H9 (cell line): ENCODE measurements at regions not wholly inside any gene's neighbourhood (a gene's known extent, or its start where the extent isn't known, plus 50 kb on each side); places are given as distances from the start of the nearest gene placed in this dataset.

ENCODE experiments used
- DNase-seq: peaks from one replicate; pipeline ENCODE4 v3.0.0-alpha.2; 2017
- H2AFZ ChIP-seq: one replicate; pipeline ENCODE4 v1.6.1; 2013; ENCODE audit warnings: mild to moderate bottlenecking, low read length, control low read depth, moderate library complexity
- H2AK5ac ChIP-seq: 2 replicates; pipeline ENCODE4 v1.6.1; 2013; ENCODE audit warnings: low read length, control low read depth, mixed read lengths; ENCODE audit not compliant: insufficient read length
- H2BK120ac ChIP-seq: one replicate; pipeline ENCODE4 v1.6.1; 2013; ENCODE audit warnings: low read depth, mild to moderate bottlenecking, low read length, control low read depth, inconsistent platforms; ENCODE audit not compliant: poor library complexity, severe bottlenecking
- H2BK12ac ChIP-seq: 2 replicates; pipeline ENCODE4 v1.6.1; 2013; ENCODE audit warnings: low read length, control low read depth, mixed read lengths, low read depth; ENCODE audit not compliant: insufficient read length
- H2BK15ac ChIP-seq: 2 replicates; pipeline ENCODE4 v1.6.1; 2013; ENCODE audit warnings: low read depth, low read length, control low read depth
- H2BK20ac ChIP-seq: one replicate; pipeline ENCODE4 v1.6.1; 2013; ENCODE audit warnings: low read depth, mild to moderate bottlenecking, low read length, control low read depth, inconsistent platforms; ENCODE audit not compliant: poor library complexity, severe bottlenecking
- H2BK5ac ChIP-seq: 2 replicates; pipeline ENCODE4 v1.6.1; 2013; ENCODE audit warnings: low read length, control low read depth, mixed read lengths; ENCODE audit not compliant: insufficient read length
- H3K14ac ChIP-seq: 2 replicates; pipeline ENCODE4 v1.6.1; 2013; ENCODE audit warnings: low read length, control low read depth; ENCODE audit not compliant: insufficient read depth
- H3K18ac ChIP-seq: 2 replicates; pipeline ENCODE4 v1.6.1; 2013; ENCODE audit warnings: low read depth, mild to moderate bottlenecking, mixed read lengths, low read length, control low read depth; ENCODE audit not compliant: insufficient read length
- H3K23ac ChIP-seq: 2 replicates; pipeline ENCODE4 v1.6.1; 2013; ENCODE audit warnings: low read length, control low read depth, mixed read lengths, low read depth; ENCODE audit not compliant: insufficient read length
- H3K23me2 ChIP-seq: 2 replicates; pipeline ENCODE4 v1.6.1; 2013; ENCODE audit warnings: low read depth, mild to moderate bottlenecking, mixed read lengths, low read length, control low read depth; ENCODE audit not compliant: insufficient read length, poor library complexity, severe bottlenecking
- H3K27ac ChIP-seq: 2 replicates; pipeline ENCODE4 v1.5.1; 2013; ENCODE audit warnings: low read length, control low read depth, mixed read lengths, low read depth; ENCODE audit not compliant: insufficient read length
- H3K27me3 ChIP-seq: 2 replicates; pipeline ENCODE4 v1.6.1; 2013; ENCODE audit warnings: low read length, control low read depth, inconsistent platforms; ENCODE audit not compliant: insufficient read depth
- H3K4ac ChIP-seq: 2 replicates; pipeline ENCODE4 v1.6.1; 2013; ENCODE audit warnings: low read depth, mild to moderate bottlenecking, control low read depth, inconsistent platforms, low read length, moderate library complexity
- H3K4me1 ChIP-seq: 2 replicates; pipeline ENCODE4 v1.6.1; 2013; ENCODE audit warnings: low read length, control low read depth, inconsistent platforms; ENCODE audit not compliant: insufficient read depth
- H3K4me2 ChIP-seq: 2 replicates; pipeline ENCODE4 v1.6.1; 2013; ENCODE audit warnings: low read length, control low read depth, mixed read lengths; ENCODE audit not compliant: insufficient read length, insufficient read depth
- H3K56ac ChIP-seq: 2 replicates; pipeline ENCODE4 v1.6.1; 2013; ENCODE audit warnings: low read depth, mild to moderate bottlenecking, mixed read lengths, low read length, control low read depth; ENCODE audit not compliant: insufficient read length
- H3K79me1 ChIP-seq: 2 replicates; pipeline ENCODE4 v1.6.1; 2013; ENCODE audit warnings: low read depth, mild to moderate bottlenecking, moderate library complexity, low read length, control low read depth, inconsistent platforms; ENCODE audit not compliant: insufficient read depth, poor library complexity, severe bottlenecking
- H3K79me2 ChIP-seq: 2 replicates; pipeline ENCODE4 v1.6.1; 2013; ENCODE audit warnings: low read length, control low read depth, inconsistent platforms; ENCODE audit not compliant: insufficient read depth
- H3K9ac ChIP-seq: 2 replicates; pipeline ENCODE4 v1.6.1; 2013; ENCODE audit warnings: low read length, control low read depth, mixed read lengths; ENCODE audit not compliant: insufficient read length; ENCODE audit errors: extremely low read depth
- H3K9me3 ChIP-seq: one replicate; pipeline ENCODE4 v1.6.1; 2013; ENCODE audit warnings: low read depth, low read length, inconsistent platforms; ENCODE audit not compliant: control insufficient read depth
- H3T11ph ChIP-seq: one replicate; pipeline ENCODE4 v1.6.1; 2013; ENCODE audit warnings: mild to moderate bottlenecking, low read length, control low read depth, inconsistent platforms
- H4K20me1 ChIP-seq: one replicate; pipeline ENCODE4 v1.6.1; 2013; ENCODE audit not compliant: control insufficient read depth, insufficient read length, insufficient read depth
- H4K5ac ChIP-seq: 2 replicates; pipeline ENCODE4 v1.6.1; 2013; ENCODE audit warnings: low read depth, mild to moderate bottlenecking, mixed read lengths, low read length, control low read depth; ENCODE audit not compliant: insufficient read length
- H4K8ac ChIP-seq: replicated peaks from 2 replicates; pipeline ENCODE4 v1.6.1; 2013; ENCODE audit warnings: low read length, control low read depth, mixed read lengths, low read depth; ENCODE audit not compliant: insufficient read length
- H4K91ac ChIP-seq: 2 replicates; pipeline ENCODE4 v1.6.1; 2013; ENCODE audit warnings: low read depth, mild to moderate bottlenecking, moderate library complexity, mixed read lengths, low read length, control low read depth; ENCODE audit not compliant: insufficient read length
- H3K27ac Mint-ChIP-seq, 3 experiments: 2 replicates in 2 of 3; 3 replicates in 1 of 3; pipeline ENCODE4 v1.8.0; 2020 to 2021; ENCODE audit warnings: mixed read lengths in 3 of 3, mild to moderate bottlenecking in 1 of 3, moderate library complexity in 1 of 3
- H3K27me3 Mint-ChIP-seq: 2 replicates; pipeline ENCODE4 v1.8.0; 2021; ENCODE audit warnings: low read depth, mild to moderate bottlenecking, moderate library complexity, mixed read lengths
- H3K36me3 Mint-ChIP-seq, 3 experiments: 2 replicates in 2 of 3; 3 replicates in 1 of 3; pipeline ENCODE4 v1.8.0; 2020 to 2021; ENCODE audit warnings: low read depth in 3 of 3, mixed read lengths in 3 of 3; ENCODE audit not compliant: insufficient read depth in 1 of 3
- H3K4me1 Mint-ChIP-seq, 2 experiments: 2 replicates each; pipeline ENCODE4 v1.8.0; 2020; ENCODE audit warnings: mixed read lengths in 2 of 2
- H3K4me3 Mint-ChIP-seq, 2 experiments: 2 replicates in 1 of 2; 3 replicates in 1 of 2; pipeline ENCODE4 v1.8.0; 2020 to 2021; ENCODE audit warnings: mild to moderate bottlenecking in 2 of 2, mixed read lengths in 2 of 2, moderate library complexity in 1 of 2
- H3K9me3 Mint-ChIP-seq, 2 experiments: 2 replicates in 1 of 2; 3 replicates in 1 of 2; pipeline ENCODE4 v1.8.0; 2020; ENCODE audit warnings: mild to moderate bottlenecking in 2 of 2, mixed read lengths in 2 of 2, moderate library complexity in 1 of 2
- WGBS: extraction: QIAGEN DNeasy Blood & Tissue Kit; methylation state at CpG from one replicate; pipeline ENCODE4 v1.1.7; 2013; ENCODE audit warnings: missing lambda C conversion rate, low lambda C conversion rate, mixed read lengths; ENCODE audit not compliant: insufficient read length; ENCODE audit errors: extremely low coverage; 5-methylcytosine and 5-hydroxymethylcytosine counted together
- TF ChIP-seq, protein P1 (sequence below): fragments of 200-600 bp; sonication (generic); conservative IDR thresholded peaks from 3 replicates; pipeline ENCODE4 v1.8.0; 2021; ENCODE audit warnings: antibody characterized with exemption, mild to moderate bottlenecking

DNA sequence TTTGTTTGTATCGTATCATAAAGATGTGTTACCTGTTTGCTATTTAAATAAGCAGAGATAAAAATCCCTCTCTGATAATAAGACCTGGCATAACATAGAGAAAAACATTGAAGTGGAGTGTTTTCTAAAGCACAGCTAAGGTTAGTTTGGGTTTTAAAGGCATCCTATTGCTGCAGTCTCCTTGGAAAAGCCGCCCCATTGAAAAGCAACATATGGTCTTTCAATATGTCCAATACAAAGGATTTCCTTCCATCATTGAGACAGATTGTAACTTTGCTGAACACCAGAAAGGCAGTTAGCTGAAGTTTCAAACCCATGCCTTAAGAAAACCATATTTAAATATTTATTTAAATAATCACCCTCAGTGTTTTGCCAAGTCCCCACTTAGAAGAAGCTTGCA is 898.5 kb upstream of the KCND2 start:
- H4K91ac ChIP-seq: no peak overlapping the region
- TF ChIP-seq, protein P1, sequence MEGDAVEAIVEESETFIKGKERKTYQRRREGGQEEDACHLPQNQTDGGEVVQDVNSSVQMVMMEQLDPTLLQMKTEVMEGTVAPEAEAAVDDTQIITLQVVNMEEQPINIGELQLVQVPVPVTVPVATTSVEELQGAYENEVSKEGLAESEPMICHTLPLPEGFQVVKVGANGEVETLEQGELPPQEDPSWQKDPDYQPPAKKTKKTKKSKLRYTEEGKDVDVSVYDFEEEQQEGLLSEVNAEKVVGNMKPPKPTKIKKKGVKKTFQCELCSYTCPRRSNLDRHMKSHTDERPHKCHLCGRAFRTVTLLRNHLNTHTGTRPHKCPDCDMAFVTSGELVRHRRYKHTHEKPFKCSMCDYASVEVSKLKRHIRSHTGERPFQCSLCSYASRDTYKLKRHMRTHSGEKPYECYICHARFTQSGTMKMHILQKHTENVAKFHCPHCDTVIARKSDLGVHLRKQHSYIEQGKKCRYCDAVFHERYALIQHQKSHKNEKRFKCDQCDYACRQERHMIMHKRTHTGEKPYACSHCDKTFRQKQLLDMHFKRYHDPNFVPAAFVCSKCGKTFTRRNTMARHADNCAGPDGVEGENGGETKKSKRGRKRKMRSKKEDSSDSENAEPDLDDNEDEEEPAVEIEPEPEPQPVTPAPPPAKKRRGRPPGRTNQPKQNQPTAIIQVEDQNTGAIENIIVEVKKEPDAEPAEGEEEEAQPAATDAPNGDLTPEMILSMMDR: no peak
- H3K18ac ChIP-seq: no peak overlapping the region
- H3K9me3 ChIP-seq: no peaks in the 10 kb centered on the region
- H4K8ac ChIP-seq: no peak overlapping the region
- H3K4me1 Mint-ChIP-seq: peaks cover 2% of the 10 kb centered on the region in 2 experiments; a peak in 1 of 4 replicates
- H2BK15ac ChIP-seq: no peak overlapping the region
- H4K5ac ChIP-seq: no peak overlapping the region
- H3K27ac Mint-ChIP-seq: no peak overlapping the region
- H3K4me3 Mint-ChIP-seq: no peak overlapping the region
- H3T11ph ChIP-seq: no peak overlapping the region
- H3K27me3 ChIP-seq: no peaks in the 10 kb centered on the region
- no peak overlapping the region for H3K14ac ChIP-seq
- no peaks in the 10 kb centered on the region for H3K36me3 Mint-ChIP-seq
- H2BK5ac ChIP-seq: no peak overlapping the region
- H3K79me2 ChIP-seq: no peaks in the 10 kb centered on the region
- no peak overlapping the region for H2AFZ ChIP-seq
- no peaks in the 10 kb centered on the region for H3K9me3 Mint-ChIP-seq
- H2BK20ac ChIP-seq: no peak overlapping the region
- H3K9ac ChIP-seq: no peak overlapping the region
- no peak overlapping the region for H3K4ac ChIP-seq
- no peak overlapping the region for H2BK12ac ChIP-seq
- H3K79me1 ChIP-seq: no peaks in the 10 kb centered on the region
- H3K4me2 ChIP-seq: no peak overlapping the region
- no peak overlapping the region for H3K23ac ChIP-seq
- no peak overlapping the region for H3K56ac ChIP-seq
- H3K23me2 ChIP-seq: no peaks in the 10 kb centered on the region
- H2AK5ac ChIP-seq: no peak overlapping the region
- H3K4me1 ChIP-seq: no peaks in the 10 kb centered on the region
- no peak overlapping the region for H3K27ac ChIP-seq
- H2BK120ac ChIP-seq: no peak overlapping the region
- no CpG with 5 or more reads among the region's 2 CpGs for WGBS
- no peaks in the 10 kb centered on the region for H4K20me1 ChIP-seq
- no peak for DNase-seq
- H3K27me3 Mint-ChIP-seq: no peaks in the 10 kb centered on the region
